GM20000 (cell line): ENCODE measurements at regions not wholly inside any gene's neighbourhood (a gene's known extent, or its start where the extent isn't known, plus 50 kb on each side); places are given as distances from the start of the nearest gene placed in this dataset.

Experiments
- DNase-seq: peaks from one replicate; pipeline ENCODE4 v3.0.0; 2012; ENCODE audit warnings: low spot score
- TF ChIP-seq, protein P1 (sequence below): IDR thresholded peaks from 2 replicates; pipeline ENCODE4 v1.5.1; 2012; ENCODE audit warnings: mild to moderate bottlenecking, control low read depth; ENCODE audit errors: extremely low read depth, missing control alignments

DNA sequence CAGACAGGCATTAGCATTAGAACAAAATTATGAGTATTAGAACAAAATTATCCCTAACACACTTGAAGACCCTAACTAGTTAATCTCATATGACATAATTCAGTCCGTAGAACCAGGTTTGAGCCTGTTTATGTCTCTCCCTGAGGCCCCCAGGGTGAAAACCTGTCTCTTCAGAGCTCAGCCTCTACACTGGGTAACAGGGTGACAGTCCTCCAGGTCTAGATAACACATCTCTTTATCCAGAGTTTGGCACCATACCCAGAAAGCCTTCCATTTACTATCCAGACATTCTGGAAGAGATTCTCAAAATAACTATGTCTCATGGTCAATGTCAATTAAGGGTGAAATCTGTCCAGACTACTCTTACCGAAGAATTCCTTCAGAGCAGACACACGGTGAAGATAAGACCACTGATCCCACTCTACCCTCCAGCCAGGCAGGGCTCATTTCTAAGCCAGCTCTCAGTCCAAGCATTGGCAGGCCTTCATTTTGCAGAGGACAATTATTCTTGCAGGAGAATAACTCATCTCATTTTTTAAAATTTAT lies 1195.3 kb downstream of the EFNB2 start:
- no peak for DNase-seq
- TF ChIP-seq, protein P1, sequence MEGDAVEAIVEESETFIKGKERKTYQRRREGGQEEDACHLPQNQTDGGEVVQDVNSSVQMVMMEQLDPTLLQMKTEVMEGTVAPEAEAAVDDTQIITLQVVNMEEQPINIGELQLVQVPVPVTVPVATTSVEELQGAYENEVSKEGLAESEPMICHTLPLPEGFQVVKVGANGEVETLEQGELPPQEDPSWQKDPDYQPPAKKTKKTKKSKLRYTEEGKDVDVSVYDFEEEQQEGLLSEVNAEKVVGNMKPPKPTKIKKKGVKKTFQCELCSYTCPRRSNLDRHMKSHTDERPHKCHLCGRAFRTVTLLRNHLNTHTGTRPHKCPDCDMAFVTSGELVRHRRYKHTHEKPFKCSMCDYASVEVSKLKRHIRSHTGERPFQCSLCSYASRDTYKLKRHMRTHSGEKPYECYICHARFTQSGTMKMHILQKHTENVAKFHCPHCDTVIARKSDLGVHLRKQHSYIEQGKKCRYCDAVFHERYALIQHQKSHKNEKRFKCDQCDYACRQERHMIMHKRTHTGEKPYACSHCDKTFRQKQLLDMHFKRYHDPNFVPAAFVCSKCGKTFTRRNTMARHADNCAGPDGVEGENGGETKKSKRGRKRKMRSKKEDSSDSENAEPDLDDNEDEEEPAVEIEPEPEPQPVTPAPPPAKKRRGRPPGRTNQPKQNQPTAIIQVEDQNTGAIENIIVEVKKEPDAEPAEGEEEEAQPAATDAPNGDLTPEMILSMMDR = no peak

DNA sequence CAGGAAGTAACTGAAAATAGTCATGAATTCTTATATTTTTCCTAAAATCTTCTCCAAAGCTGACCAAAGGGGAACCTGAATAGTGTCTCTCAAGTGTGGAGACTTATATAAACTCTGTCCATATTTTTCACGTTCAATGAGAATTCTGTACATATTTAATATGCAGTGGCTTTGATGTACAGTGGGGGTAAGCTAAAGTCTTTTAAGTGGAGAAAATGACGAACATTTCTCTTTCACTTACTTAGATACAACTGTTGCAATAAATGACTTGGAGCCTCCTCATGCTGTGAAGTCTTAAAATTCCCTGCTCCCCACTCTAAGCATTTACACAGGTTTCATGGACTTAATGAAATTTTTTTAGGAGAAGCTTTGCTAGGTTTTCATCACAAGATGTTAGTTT lies 1196.7 kb downstream of the EFNB2 start:
- TF ChIP-seq, protein P1 = no peak
- DNase-seq = no peak

DNA sequence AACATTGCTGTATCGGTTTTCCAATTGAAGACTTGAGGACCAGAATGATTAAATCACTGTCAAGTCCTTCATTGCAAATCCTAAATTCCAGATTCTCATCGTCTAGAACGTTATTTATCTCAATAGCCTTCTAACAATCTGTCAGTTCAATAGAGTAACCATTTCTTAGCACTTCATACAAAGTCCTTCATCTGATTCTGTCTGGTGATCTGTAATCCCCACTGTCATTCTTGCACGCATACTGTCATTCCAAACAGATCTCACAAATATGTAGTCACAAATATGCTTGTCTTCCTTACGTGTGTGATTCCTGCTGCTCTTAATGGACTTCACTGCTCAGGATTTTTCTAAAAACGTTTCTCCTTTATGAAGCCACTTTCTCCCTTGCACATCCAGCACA lies 1197.5 kb downstream of the EFNB2 start:
- no peak for DNase-seq
- TF ChIP-seq, protein P1 = no peak

DNA sequence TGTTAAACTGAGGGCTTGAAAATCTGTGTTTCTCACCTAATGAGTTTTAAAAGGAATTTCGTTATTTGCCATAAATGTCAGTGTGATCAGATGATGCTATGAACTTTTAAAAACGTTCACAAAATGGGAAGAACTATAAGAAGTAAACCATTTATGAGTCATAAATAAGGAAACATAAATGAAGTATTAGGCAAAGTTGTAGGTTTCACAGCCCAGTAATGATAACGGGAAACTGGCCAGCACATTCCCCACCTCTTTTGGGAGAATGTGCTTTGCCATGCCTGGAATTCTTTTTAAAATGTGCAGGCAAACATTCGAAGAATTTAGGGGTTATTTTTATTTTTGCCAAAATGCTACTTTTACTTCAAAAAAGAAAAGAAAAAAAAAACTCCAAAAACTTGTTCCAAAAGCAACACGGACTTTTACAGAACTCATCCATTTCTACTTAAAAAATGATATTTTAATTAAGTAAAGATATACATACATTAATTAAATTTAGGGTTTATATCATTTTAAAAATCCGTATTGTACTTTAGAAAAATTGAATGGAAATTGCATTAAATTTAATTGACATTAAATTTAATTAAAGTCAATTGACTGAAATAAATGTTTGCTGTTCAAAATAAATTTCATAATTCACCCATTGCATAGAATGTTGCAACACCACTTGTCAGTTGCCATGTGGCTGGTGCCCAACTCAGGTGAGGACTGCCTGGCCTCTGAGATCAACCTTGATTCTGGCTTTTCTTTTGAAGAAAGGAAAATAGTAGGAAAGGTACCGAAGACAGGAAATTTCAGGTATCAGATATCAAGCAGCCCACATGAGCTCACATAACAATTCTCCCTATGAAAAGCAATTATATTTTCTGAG lies 1198.5 kb downstream of the EFNB2 start:
- no peak for DNase-seq
- TF ChIP-seq, protein P1 = no peak

DNA sequence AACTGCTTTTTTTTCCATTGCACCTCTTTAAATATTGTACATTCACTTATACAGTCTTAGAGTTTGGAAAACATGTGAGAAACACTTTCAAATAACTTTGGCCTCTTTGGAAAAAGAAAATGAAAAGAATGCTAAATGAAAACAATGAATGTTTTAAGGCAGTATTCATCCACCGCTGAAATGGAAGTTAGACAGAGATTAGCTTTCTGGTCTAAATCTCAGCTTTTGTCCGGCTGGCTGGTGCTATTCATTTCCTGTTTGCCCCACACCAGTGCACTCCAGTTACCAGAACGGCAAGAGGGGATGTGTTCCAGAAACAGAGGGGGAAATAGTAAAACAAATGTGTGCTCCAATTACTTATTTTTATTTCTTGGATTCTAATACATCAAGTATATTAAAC lies 1201.3 kb downstream of the EFNB2 start:
- TF ChIP-seq, protein P1 = no peak
- DNase-seq = no peak

DNA sequence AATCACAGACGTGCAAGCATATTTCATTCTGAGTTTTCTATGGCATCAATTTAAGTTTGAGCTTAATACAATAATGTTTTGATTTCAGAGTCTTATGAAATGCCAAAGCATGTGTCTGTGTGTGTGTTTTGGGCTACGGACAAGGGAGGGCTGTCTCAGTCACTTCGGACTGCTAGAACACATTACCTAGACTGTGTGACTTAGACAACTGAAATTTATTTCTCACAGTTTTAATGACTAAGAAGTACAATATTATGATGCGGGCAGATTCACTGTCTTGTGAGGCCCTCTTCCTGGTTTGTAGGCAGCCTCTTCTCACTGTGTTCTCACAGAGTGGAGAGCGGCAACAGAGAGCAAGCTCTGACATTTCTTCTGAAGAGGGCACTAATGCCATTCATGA lies 1202.0 kb downstream of the EFNB2 start:
- TF ChIP-seq, protein P1 = no peak
- no peak for DNase-seq

DNA sequence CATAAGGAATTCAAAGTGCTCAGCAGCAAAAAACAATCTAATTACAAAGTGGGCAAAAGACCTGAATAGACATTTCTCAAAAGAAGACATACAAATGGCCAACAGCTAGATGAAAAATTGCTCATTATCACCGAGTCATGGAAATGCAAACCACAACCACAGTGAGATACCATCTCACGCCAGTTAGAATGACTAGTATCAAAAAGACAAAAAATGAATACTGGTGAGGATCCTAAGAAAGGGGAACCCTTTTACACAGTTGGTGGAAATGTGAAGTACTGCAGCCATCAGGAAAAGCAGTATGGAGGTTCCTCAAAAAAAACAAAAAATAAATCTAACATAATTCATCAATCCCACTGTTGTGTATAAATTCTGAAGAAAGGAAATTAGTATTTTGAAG lies 1206.1 kb downstream of the EFNB2 start:
- TF ChIP-seq, protein P1 = no peak
- DNase-seq = no peak
